ENCODE measurements at regions not wholly inside any gene's neighbourhood (a gene's known extent, or its start where the extent isn't known, plus 50 kb on each side); places are given as distances from the start of the nearest gene placed in this dataset.

- peak; percentile 8 for DNase-seq (ENCODE audit: low spot score)
Measured at GRCh38 chr16:55041540-55042234, 111.0 kb downstream of the IRX5 start.

DNA sequence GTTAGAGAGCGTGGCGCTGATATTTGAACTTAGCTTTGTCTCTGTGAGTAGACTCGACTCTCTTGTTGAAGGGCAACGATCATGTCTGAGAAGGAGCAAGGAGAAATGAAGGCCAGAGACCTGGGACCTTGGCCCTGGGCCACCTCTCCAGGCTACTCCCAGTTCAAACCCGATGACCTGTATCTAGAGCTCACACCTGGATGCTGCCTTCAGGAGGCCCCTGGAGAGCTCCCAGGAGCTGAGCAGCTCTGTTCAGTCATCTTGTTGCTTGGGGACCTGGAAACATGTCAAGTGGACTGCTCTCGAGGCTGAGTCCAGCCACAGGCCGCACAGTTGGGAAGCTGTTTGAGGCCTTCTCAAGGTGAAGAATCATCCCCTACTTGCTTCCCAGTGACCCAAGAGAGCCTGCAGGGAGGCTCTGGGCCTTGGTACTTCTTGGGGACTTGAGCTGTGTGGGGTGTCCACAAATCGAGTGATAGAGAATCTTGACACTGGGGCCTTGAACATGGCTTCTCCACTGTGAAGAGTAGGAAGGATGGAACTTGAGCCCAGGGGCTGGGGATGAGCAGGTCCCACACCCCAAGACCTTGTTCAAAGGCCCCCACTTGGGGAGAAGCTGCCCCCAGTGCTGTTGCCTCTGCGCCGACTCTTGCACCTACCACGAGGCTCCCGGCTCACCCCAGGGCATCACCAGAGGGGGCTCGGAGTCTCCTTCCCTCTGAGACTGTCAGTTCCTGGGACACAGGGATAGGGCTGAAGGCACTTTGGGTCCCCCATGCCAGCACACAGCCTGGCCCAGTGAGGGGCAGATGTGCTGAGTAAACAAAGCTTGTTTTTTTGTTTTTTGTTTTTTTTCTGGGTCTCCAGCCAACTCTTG is 112.1 kb downstream of the IRX5 start:
- peak; percentile 32 for DNase-seq (ENCODE audit: low spot score)

DNA sequence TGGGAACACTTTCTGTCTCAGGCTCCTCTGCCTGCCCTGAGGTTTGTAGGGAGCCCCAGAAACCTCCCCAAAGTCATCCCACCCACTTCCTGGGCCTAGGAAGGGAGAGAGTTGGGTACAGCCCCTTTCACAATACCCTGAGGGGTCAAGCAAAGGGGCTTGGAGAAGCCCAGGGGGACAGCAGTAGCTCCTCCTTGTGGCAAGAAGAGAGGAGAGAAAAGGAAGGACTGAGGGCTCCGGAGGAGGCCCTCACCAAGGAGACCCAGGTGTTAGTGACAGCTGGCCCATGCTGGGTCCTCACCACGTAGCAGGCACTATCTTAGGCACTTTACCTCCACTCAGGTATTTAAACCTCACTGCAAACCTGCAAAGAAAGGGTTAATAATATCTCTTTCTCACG is 112.8 kb downstream of the IRX5 start:
- DNase-seq (ENCODE audit: low spot score), result peak; percentile 25

GRCh38 chr16:55044201-55044975 is 113.7 kb downstream of the IRX5 start:
- peak; percentile 32 for DNase-seq (ENCODE audit: low spot score)

- DNase-seq (ENCODE audit: low spot score), result no peak
Measured at GRCh38 chr16:55045329-55045728, 114.7 kb downstream of the IRX5 start.

- DNase-seq (ENCODE audit: low spot score), result no peak
Measured at GRCh38 chr16:55045756-55046460, 115.2 kb downstream of the IRX5 start.

DNA sequence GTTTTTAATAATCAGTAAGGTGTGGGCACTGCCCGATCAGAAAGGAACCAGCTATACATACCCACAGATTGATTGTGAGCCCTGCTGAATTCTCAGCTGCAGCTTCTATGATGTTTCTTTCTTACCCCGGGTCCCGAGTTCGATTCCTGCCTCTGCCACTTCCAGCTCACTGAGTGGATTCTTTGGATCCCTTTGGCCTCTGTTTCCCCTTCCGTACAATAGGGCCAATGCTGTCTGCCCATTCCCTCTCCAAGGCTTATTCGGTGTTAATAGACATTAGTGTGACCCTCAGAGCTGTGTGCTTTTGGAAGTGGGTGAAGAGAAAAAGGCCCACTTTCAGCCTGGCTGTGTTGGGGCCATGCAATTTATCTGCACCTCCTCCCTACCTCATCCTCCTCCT is 115.8 kb downstream of the IRX5 start:
- no peak for DNase-seq (ENCODE audit: low spot score)

DNA sequence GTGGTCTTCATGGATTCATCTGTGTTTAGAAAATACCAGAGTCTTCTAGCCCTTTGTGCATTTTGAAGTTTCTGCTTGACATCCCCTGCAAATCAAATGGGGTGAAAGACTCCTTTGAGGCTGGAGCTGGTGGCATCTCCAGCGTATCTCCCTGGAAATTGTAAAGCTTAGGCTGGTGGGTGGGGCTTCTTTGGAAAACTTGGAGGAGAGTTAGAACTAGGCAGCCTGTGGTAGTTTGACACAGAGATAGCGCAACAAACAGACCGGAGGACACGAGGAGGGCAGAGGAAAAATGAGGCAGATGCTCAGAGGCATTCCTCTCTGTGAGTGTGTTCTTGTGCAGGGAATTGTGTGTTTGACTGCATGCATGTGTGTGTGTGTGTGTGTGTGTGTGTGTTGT is 116.3 kb downstream of the IRX5 start:
- DNase-seq (ENCODE audit: low spot score), result no peak

GRCh38 chr16:55047331-55047730 is 116.7 kb downstream of the IRX5 start:
- no peak for DNase-seq (ENCODE audit: low spot score)

GRCh38 chr16:55047903-55048497 is 117.3 kb downstream of the IRX5 start:
- no peak for DNase-seq (ENCODE audit: low spot score)

DNA sequence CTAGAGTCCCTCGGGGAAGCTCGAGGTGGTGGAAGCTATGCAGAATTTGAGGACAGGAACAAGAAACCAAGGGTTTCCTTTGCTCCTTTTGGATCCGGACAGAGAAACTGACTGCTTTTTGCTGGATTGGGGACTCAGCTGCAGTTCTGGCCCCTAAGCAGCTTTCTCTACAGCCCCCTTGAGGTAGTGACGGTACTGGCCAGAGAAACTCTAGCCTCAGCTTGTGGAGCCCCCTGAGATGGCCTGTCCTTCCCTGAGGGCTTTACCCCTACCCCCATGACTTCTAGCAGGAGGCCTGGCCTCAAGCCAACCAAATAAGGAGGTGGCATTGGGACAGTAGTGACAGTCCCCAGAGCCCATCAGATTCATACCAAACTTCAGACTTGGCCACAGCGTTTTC is 118.1 kb downstream of the IRX5 start:
- no peak for DNase-seq (ENCODE audit: low spot score)

GRCh38 chr16:55051571-55052347 is 121.1 kb downstream of the IRX5 start:
- DNase-seq (ENCODE audit: low spot score), result no peak

DNA sequence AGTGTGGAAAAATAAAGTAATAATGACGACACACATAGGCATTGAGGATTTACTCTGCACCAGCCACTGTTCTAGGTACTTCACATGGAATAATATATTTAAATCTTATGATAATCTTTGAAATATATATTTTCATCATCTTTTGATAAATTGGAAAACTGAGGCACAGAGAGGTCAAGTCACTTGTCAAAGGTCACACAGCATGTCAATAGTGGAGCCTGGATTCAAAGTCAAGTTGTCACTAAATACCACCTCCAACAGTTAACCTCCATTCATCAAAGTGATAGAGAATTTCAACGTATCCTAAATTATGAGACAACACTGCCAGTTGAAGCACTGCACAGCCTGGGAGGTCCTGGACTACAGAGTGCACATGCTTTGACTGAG is 121.7 kb downstream of the IRX5 start:
- DNase-seq (ENCODE audit: low spot score), result no peak

DNA sequence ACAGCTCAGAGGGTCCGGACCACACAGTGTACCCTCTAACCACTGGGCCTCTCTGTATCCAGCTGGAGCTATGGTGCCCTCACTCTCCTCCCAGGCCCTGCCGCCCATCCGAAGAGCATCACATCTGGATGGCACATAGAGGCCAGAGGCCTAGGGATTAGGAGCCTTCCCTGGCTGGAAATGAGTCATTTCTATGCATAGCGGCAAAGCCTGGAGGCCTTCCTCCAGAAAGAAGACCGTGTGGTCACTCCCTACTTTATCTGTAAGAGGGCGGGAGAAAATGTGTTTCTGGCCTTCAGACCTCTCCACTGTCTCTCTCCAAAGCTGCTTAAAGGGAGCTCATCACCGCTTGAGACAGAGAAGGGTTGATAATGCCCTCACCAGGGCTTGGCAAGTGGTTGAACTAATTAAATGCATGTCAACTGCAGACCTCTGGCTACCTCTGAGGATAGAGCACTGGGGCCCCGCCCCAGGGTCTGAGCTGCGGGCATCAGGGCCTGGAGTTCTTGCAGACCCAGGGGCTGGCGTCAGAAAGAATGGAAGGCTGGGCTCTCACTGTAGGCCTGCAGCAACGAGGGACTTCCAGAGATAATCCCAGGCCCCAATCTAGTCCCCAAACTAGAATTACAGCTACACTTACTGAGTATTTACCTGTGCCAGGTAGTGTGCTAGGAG is 122.2 kb downstream of the IRX5 start:
- no peak for DNase-seq (ENCODE audit: low spot score)

DNA sequence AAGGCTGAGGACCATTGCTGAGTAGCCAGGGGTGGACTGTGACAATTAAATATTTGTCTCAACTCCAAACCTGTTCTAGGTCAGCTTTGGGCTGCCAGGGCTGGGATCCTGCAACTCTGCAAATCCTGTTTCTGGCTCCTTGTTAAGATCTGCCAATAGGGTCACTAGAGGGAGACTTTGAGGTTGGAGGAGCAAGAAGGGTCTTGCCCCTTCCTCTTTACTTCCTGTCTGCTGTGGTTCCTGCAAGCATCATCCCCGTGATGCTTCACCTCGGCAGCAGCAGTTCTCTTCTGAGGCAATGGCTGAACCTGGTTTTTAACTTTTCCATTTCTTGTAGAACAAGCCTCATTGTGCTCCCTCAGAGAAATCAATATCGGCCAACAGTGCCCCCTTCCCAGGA is 124.6 kb downstream of the IRX5 start:
- DNase-seq (ENCODE audit: low spot score), result no peak

DNA sequence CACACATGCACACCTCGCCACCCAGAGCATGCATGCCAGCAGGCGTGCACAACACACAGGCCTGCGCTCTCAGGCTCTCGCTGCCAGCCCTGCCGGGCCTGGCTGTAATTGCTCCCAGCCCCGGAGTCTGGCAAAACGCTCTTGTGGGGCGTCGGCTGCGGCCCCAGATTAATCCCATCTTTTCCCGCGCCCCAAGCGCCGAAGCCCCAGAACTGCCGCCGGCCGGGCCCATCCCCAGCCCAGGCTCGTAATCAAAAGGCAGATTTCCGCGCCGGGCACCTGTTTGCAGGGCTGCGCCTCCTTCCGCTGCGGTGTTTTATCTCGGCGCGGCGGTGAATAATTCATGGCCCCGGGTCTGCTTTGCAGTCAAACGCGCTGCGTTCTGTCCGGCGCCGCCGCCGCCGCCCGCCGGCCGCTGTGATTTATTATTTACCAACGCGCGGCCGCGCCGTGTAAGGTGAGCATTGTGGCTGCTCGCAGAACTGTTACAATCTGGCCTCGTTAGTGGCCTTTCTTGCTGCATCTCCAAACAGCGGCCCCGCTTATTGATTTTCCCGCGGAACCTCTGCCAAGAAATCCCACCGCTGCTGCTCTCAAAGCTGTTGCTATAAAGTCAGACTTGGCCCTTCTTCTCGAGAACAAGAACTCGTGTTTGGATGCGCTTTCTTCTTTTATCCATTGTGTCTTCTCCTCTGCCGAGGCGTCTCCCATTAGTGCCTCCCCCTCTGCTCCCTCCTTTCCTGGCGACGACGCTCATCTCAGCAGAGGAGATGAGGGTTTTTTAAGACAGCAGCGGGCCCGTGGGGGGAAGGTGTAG is 126.1 kb downstream of the IRX5 start:
- DNase-seq (ENCODE audit: low spot score), result no peak

DNA sequence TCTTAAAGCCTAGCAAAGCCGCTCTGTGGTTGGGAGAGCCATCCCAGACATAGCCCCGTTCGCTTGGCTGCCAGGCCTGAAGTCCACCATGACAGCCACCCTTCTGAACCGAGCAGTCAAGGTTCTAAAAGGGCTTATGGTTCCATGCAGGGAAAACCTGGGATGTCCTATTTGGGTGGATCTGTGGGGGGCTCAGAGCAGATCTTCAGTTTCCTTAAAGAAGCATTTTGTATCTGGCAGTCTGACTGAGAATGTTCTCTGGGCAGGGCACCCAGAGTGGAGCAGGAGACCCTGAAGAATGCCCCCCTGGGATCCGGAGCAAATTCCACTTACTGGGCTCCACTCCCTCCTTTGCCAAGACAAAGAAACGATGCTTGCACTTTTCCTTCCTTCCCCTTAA is 127.2 kb downstream of the IRX5 start:
- no peak for DNase-seq (ENCODE audit: low spot score)

- DNase-seq (ENCODE audit: low spot score), result no peak
Measured at GRCh38 chr16:55058576-55058975, 127.9 kb downstream of the IRX5 start.

- no peak for DNase-seq (ENCODE audit: low spot score)
Measured at GRCh38 chr16:55059146-55059545, 128.5 kb downstream of the IRX5 start.

Data from ureter (tissue), 1 donor.